Hepatocyte (in vitro differentiated cells): ENCODE measurements at regions not wholly inside any gene's neighbourhood (a gene's known extent, or its start where the extent isn't known, plus 50 kb on each side); places are given as distances from the start of the nearest gene placed in this dataset.

Experiments used
- DNase-seq: peaks from one replicate; pipeline ENCODE4 v3.0.0-alpha.2; 2016; ENCODE audit warnings: low spot score
- H2AFZ ChIP-seq: fragments of 200-600 bp; sonication (generic); 2 replicates; pipeline ENCODE4 v1.6.0; 2016; ENCODE audit warnings: antibody characterized with exemption, mild to moderate bottlenecking
- H3K27ac ChIP-seq: fragments of 200-600 bp; sonication (generic); 2 replicates; pipeline ENCODE4 v1.5.1; 2016; ENCODE audit warnings: mild to moderate bottlenecking
- H3K27me3 ChIP-seq: fragments of 200-600 bp; sonication (generic); 2 replicates; pipeline ENCODE4 v1.6.1; 2016
- H3K36me3 ChIP-seq: fragments of 200-600 bp; sonication (generic); replicated peaks from 2 replicates; pipeline ENCODE4 v1.5.1; 2016; ENCODE audit warnings: low read depth; ENCODE audit not compliant: insufficient read depth
- H3K4me1 ChIP-seq: fragments of 200-600 bp; sonication (generic); 2 replicates; pipeline ENCODE4 v1.5.1; 2016; ENCODE audit warnings: mild to moderate bottlenecking, moderate library complexity; ENCODE audit not compliant: insufficient read depth
- H3K4me2 ChIP-seq: fragments of 200-600 bp; sonication (generic); 2 replicates; pipeline ENCODE4 v1.6.0; 2016
- H3K4me3 ChIP-seq: fragments of 200-600 bp; sonication (generic); 2 replicates; pipeline ENCODE4 v1.5.1; 2016; ENCODE audit warnings: mild to moderate bottlenecking
- H3K79me2 ChIP-seq: fragments of 200-600 bp; sonication (generic); 2 replicates; pipeline ENCODE4 v1.6.0; 2017; ENCODE audit warnings: mild to moderate bottlenecking
- H3K9me2 ChIP-seq: fragments of 200-600 bp; sonication (generic); replicated peaks from 2 replicates; pipeline ENCODE4 v1.6.0; 2017; ENCODE audit warnings: mild to moderate bottlenecking; ENCODE audit not compliant: insufficient read depth
- H3K9me3 ChIP-seq: fragments of 200-600 bp; sonication (generic); 2 replicates; pipeline ENCODE4 v1.5.1; 2016; ENCODE audit warnings: low read depth, mild to moderate bottlenecking
- H4K20me1 ChIP-seq: fragments of 200-600 bp; sonication (generic); 2 replicates; pipeline ENCODE4 v1.6.0; 2016; ENCODE audit warnings: mild to moderate bottlenecking; ENCODE audit not compliant: insufficient read depth, poor library complexity, severe bottlenecking
- EZH2 ChIP-seq: fragments of 200-600 bp; sonication (generic); IDR thresholded peaks from 2 replicates; pipeline ENCODE4 v1.6.1; 2016; ENCODE audit warnings: antibody characterized with exemption, mild to moderate bottlenecking, borderline replicate concordance
- EZH2phosphoT487 ChIP-seq: fragments of 200-600 bp; sonication (generic); IDR thresholded peaks from one replicate; pipeline ENCODE4 v1.6.1; 2018; ENCODE audit warnings: antibody characterized with exemption, mild to moderate bottlenecking, low read depth, moderate library complexity; ENCODE audit not compliant: unreplicated experiment, severe bottlenecking
- WGBS: methylation state at CpG from one replicate; pipeline ENCODE4 v1.1.6; 2016; ENCODE audit warnings: low lambda C conversion rate; ENCODE audit errors: missing lambda C conversion rate; 5-methylcytosine and 5-hydroxymethylcytosine counted together
- TF ChIP-seq, protein P1 (sequence below): fragments of 200-600 bp; sonication (generic); IDR thresholded peaks from 2 replicates; pipeline ENCODE4 v1.5.1; 2016; ENCODE audit warnings: antibody characterized with exemption, mild to moderate bottlenecking; ENCODE audit not compliant: poor library complexity

- WGBS: 77% methylated on average over 1 of the region's 1 CpG
- H3K9me2 ChIP-seq: no peaks in the 10 kb centered on the region
- H3K4me1 ChIP-seq: no peaks in the 10 kb centered on the region
- no peak for DNase-seq
- no peaks in the 10 kb centered on the region for H3K36me3 ChIP-seq
- TF ChIP-seq EZH2: no peak
- no peak overlapping the region for H2AFZ ChIP-seq
- H3K4me2 ChIP-seq: no peak overlapping the region
- no peak overlapping the region for H3K27ac ChIP-seq
- H3K9me3 ChIP-seq: no peaks in the 10 kb centered on the region
- no peaks in the 10 kb centered on the region for H3K27me3 ChIP-seq
- H3K4me3 ChIP-seq: no peak overlapping the region
- no peaks in the 10 kb centered on the region for H3K79me2 ChIP-seq
- no peaks in the 10 kb centered on the region for H4K20me1 ChIP-seq
These were observed 92.5 kb upstream of the LRATD1 start for GRCh38 chr2:14540015-14540414.

- no peak for DNase-seq
- H3K4me2 ChIP-seq: no peak overlapping the region
- H3K9me2 ChIP-seq: no peaks in the 10 kb centered on the region
- 65% methylated on average over 4 of the region's 4 CpGs for WGBS
- H3K9me3 ChIP-seq: no peaks in the 10 kb centered on the region
- H3K4me3 ChIP-seq: no peak overlapping the region
- H2AFZ ChIP-seq: no peak overlapping the region
- TF ChIP-seq, protein P1, sequence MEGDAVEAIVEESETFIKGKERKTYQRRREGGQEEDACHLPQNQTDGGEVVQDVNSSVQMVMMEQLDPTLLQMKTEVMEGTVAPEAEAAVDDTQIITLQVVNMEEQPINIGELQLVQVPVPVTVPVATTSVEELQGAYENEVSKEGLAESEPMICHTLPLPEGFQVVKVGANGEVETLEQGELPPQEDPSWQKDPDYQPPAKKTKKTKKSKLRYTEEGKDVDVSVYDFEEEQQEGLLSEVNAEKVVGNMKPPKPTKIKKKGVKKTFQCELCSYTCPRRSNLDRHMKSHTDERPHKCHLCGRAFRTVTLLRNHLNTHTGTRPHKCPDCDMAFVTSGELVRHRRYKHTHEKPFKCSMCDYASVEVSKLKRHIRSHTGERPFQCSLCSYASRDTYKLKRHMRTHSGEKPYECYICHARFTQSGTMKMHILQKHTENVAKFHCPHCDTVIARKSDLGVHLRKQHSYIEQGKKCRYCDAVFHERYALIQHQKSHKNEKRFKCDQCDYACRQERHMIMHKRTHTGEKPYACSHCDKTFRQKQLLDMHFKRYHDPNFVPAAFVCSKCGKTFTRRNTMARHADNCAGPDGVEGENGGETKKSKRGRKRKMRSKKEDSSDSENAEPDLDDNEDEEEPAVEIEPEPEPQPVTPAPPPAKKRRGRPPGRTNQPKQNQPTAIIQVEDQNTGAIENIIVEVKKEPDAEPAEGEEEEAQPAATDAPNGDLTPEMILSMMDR: no peak
- TF ChIP-seq EZH2 (no peak), EZH2phosphoT487 (no peak)
- H3K27ac ChIP-seq: no peak overlapping the region
- H3K36me3 ChIP-seq: no peaks in the 10 kb centered on the region
- no peaks in the 10 kb centered on the region for H3K4me1 ChIP-seq
- no peaks in the 10 kb centered on the region for H3K79me2 ChIP-seq
- H3K27me3 ChIP-seq: no peaks in the 10 kb centered on the region
- H4K20me1 ChIP-seq: no peaks in the 10 kb centered on the region
These were observed 89.2 kb upstream of the LRATD1 start for GRCh38 chr2:14543284-14543683.

DNA sequence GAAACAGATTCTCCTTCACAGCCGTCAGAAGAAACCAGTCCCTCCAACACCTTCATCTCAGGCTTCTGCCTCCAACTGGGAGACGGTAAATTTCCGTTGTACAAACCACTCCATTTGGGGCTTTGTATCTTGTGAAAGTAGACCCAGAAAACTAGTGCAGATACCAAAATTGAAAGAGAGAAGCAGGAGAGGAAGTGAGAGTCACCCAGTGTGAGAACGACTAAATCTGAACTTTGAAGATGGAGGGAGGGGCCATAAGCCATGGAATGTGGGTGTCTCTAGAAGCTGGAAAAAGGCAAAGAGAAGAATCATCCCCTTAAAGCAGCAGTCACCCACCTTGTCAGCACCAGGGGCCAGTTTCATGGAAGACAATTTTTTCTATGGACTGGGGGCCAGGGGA is 88.3 kb upstream of the LRATD1 start:
- H3K4me3 ChIP-seq: no peak overlapping the region
- H3K79me2 ChIP-seq: no peaks in the 10 kb centered on the region
- no peak for TF ChIP-seq EZH2
- TF ChIP-seq, protein P1: no peak
- no peak for TF ChIP-seq EZH2phosphoT487
- no peak overlapping the region for H3K4me2 ChIP-seq
- WGBS: 86% methylated on average over 4 of the region's 4 CpGs
- H4K20me1 ChIP-seq: no peaks in the 10 kb centered on the region
- no peak overlapping the region for H2AFZ ChIP-seq
- no peaks in the 10 kb centered on the region for H3K9me2 ChIP-seq
- H3K36me3 ChIP-seq: no peaks in the 10 kb centered on the region
- no peak for DNase-seq
- no peaks in the 10 kb centered on the region for H3K27me3 ChIP-seq
- H3K27ac ChIP-seq: no peak overlapping the region
- H3K4me1 ChIP-seq: no peaks in the 10 kb centered on the region
- no peaks in the 10 kb centered on the region for H3K9me3 ChIP-seq

- 95% methylated on average over 1 of the region's 1 CpG for WGBS
- TF ChIP-seq EZH2phosphoT487 (no peak), EZH2 (no peak)
- TF ChIP-seq, protein P1: no peak
- Histone ChIP-seq H3K9me3 (no peaks in the 10 kb centered on the region), H3K79me2 (no peaks in the 10 kb centered on the region), H4K20me1 (no peaks in the 10 kb centered on the region), H3K36me3 (no peaks in the 10 kb centered on the region), H3K27ac (no peak overlapping the region), H3K4me3 (no peak overlapping the region), H3K27me3 (no peaks in the 10 kb centered on the region), H3K9me2 (no peaks in the 10 kb centered on the region), H3K4me2 (no peak overlapping the region), H2AFZ (no peak overlapping the region), H3K4me1 (peaks cover 3% of the 10 kb centered on the region)
- DNase-seq: no peak
These were observed 84.7 kb upstream of the LRATD1 start for GRCh38 chr2:14547830-14548229.
